ENCODE measurements at regions not wholly inside any gene's neighbourhood (a gene's known extent, or its start where the extent isn't known, plus 50 kb on each side); places are given as distances from the start of the nearest gene placed in this dataset.

DNA sequence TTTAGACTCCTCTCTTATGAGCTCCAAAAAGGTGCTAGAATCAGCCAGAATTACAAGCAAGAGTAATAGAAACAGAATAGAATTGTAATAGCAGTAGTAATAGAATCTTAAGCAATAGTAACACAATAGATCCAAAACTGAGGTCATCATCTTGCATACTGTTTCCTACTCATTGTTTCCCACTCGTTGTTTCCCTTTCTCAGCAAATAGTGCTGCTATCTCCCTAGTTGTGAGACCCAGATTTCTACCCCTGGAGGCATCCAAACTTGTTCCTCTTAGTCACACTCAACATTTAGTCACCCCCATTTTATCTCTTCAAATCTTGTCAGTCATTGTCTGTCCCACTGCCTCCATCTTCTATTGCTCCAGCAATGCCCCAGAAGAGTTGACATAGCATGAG, 356.9 kb upstream of the MARCKS start:
- DNase-seq = no peak
- TF ChIP-seq, protein P1, sequence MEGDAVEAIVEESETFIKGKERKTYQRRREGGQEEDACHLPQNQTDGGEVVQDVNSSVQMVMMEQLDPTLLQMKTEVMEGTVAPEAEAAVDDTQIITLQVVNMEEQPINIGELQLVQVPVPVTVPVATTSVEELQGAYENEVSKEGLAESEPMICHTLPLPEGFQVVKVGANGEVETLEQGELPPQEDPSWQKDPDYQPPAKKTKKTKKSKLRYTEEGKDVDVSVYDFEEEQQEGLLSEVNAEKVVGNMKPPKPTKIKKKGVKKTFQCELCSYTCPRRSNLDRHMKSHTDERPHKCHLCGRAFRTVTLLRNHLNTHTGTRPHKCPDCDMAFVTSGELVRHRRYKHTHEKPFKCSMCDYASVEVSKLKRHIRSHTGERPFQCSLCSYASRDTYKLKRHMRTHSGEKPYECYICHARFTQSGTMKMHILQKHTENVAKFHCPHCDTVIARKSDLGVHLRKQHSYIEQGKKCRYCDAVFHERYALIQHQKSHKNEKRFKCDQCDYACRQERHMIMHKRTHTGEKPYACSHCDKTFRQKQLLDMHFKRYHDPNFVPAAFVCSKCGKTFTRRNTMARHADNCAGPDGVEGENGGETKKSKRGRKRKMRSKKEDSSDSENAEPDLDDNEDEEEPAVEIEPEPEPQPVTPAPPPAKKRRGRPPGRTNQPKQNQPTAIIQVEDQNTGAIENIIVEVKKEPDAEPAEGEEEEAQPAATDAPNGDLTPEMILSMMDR (IDR thresholded peaks at IDR 0.05; ENCODE audit: low read depth, low read length) = no peak
- Histone ChIP-seq H3K27me3 (no peaks in the 10 kb centered on the region), H3K4me1 (no peaks in the 10 kb centered on the region), H3K4me3 (ENCODE audit: low read depth, low read length) (no peak overlapping the region), H3K9me3 (no peaks in the 10 kb centered on the region), H3K36me3 (no peaks in the 10 kb centered on the region)

DNA sequence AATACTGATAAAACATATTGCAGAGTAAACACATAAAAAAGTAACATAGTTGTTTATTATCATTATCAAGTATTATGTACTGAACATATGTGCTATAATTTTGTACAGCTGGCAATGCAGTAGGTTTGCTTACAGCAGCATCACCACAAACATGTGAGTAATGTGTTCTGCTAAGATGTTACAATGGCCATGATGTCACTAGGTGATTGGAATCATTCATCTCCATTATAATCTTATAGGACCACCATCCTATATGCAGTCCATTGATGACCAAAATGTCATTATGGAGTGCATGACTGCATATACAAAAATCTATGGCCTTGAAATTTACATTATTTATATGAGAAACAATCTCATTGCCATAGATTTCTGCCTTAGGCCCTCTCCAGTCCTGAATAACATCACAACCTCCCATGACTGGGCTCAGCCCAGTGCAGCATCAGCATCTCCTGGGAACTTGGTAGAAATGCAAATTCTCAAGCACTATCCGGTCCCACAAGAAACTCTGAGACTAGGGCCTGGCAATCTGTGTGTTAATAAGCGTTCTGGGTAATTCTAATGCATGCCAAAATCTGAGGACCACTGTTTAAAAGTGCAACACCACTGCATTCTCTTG, 352.0 kb upstream of the MARCKS start:
- DNase-seq = no peak
- no peaks in the 10 kb centered on the region for H3K9me3 ChIP-seq
- no peak overlapping the region for H3K4me3 ChIP-seq (ENCODE audit: low read depth, low read length)
- H3K36me3 ChIP-seq = no peaks in the 10 kb centered on the region
- no peaks in the 10 kb centered on the region for H3K27me3 ChIP-seq
- TF ChIP-seq, protein P1 (IDR thresholded peaks at IDR 0.05; ENCODE audit: low read depth, low read length) = no peak
- no peaks in the 10 kb centered on the region for H3K4me1 ChIP-seq

DNA sequence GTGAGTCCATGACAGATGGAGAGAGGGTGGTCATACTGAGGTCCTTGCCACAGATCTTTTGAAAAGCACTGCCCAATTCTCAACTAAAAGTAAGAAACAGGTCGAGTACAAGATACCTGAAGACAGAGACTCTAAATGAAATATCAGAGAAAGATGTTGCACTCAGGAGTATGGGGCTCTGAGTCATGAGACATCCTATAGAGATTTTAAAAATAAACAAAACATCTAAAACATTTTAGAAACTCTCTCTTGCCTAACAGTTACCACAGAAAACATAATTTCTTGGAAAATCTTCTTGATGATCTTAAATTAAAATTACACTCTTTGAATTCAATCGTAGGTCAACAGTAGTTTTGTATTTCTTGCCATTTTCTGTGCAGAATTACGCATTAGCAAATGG, 348.9 kb upstream of the MARCKS start:
- no peak for DNase-seq
- H3K4me1 ChIP-seq = no peaks in the 10 kb centered on the region
- H3K9me3 ChIP-seq = no peaks in the 10 kb centered on the region
- H3K36me3 ChIP-seq = no peaks in the 10 kb centered on the region
- no peak overlapping the region for H3K4me3 ChIP-seq (ENCODE audit: low read depth, low read length)
- no peaks in the 10 kb centered on the region for H3K27me3 ChIP-seq
- TF ChIP-seq, protein P1 (IDR thresholded peaks at IDR 0.05; ENCODE audit: low read depth, low read length) = no peak

DNA sequence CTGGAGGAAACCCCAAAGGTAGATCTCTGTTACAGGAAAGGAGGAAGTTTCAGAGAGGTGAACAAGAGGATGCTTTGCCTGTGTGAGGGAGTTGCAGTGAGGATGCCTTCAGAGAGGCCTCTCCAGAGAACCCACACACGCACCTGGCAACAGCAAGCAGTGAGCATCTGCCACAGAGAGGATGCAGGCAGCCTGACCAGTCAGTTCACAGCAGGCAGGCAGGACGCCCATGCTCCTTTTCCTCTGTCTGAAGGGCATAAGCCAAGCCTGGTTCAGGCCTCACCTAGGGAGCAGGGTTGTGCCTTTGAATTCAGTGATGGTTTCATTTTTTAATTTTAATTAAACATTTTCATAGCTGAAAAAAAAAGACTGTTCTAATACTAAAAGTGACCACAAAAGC, 346.0 kb upstream of the MARCKS start:
- H3K27me3 ChIP-seq = no peaks in the 10 kb centered on the region
- TF ChIP-seq, protein P1 (IDR thresholded peaks at IDR 0.05; ENCODE audit: low read depth, low read length) = no peak
- no peak for DNase-seq
- no peaks in the 10 kb centered on the region for H3K9me3 ChIP-seq
- no peak overlapping the region for H3K4me3 ChIP-seq (ENCODE audit: low read depth, low read length)
- H3K4me1 ChIP-seq = no peaks in the 10 kb centered on the region
- H3K36me3 ChIP-seq = no peaks in the 10 kb centered on the region

DNA sequence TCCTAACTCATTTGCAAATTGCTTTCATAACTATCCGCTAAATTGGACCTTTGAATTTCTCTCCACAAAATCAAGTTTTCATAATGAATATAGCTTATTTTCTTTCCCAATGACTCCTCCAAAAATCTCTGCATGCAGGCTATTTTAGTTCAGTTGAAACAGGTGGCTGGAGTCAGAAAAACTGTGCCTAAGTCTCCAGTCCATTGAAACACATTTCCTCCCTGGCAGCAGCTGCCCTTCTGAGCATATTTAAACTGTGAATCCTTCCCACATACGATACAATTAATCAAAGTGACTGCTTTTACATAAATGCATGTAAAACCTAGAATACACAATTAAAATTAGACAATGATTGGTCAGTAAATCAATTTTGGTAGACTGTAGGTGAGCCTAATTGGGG, 344.6 kb upstream of the MARCKS start:
- no peaks in the 10 kb centered on the region for H3K9me3 ChIP-seq

DNA sequence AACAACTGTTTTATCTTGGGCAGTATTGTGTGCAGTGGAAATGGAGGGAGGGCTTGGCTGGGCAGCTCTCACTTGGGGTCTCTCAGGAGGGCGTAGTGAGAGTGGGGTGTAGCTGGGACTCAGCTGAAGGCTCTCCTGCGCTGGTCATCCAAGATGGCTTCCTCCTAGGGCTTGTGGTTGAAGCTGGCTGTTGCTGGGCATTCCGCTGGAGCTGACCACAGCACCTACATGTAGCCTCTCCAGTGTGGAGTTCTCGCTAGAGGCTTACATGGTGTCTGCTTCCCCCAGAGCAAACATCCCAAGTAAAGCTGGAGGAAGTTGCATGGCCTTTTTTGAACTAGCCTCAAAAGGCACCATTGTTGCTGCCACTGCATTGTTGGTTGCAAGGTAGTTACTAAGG, 344.1 kb upstream of the MARCKS start:
- Histone ChIP-seq H3K4me3 (ENCODE audit: low read depth, low read length) (no peak overlapping the region), H3K27me3 (no peaks in the 10 kb centered on the region), H3K36me3 (no peaks in the 10 kb centered on the region), H3K4me1 (no peaks in the 10 kb centered on the region), H3K9me3 (no peaks in the 10 kb centered on the region)
- TF ChIP-seq, protein P1 (IDR thresholded peaks at IDR 0.05; ENCODE audit: low read depth, low read length) = no peak
- DNase-seq = no peak

More for the DNA sequence above, 344.6 kb upstream of the MARCKS start:
- no peak overlapping the region for H3K4me3 ChIP-seq (ENCODE audit: low read depth, low read length)
- TF ChIP-seq, protein P1 (IDR thresholded peaks at IDR 0.05; ENCODE audit: low read depth, low read length) = no peak
- H3K27me3 ChIP-seq = no peaks in the 10 kb centered on the region
- no peak for DNase-seq
- no peaks in the 10 kb centered on the region for H3K36me3 ChIP-seq
- no peaks in the 10 kb centered on the region for H3K4me1 ChIP-seq
